ENCODE measurements at regions not wholly inside any gene's neighbourhood (a gene's known extent, or its start where the extent isn't known, plus 50 kb on each side); places are given as distances from the start of the nearest gene placed in this dataset.

DNA sequence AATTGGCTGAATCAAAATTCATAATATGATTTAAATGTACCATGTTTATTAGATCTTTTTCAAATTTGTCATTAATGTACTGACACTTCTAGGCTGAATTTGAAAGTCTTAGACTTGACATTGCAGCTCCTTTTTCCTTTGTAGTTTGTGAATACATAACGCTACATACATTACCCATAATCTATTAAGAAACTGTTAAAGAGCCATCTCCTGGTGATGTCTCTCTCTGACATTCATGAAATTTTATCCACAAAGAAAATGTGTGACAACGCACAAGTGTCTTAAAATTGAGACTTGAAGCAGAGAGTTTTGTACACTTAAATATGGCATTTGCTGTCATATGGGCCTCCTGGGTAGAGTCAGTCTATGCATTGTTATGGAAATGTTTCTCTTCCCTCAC, 320.2 kb upstream of the ARGLU1 start (continued):
- TF ChIP-seq ZBTB33 (CRISPR knock-in tag; IDR thresholded peaks at IDR 0.05) (no peak), FOXA1 (IDR thresholded peaks at IDR 0.05; ENCODE audit: borderline replicate concordance) (no peak), ZNF57 (CRISPR knock-in tag; IDR thresholded peaks at IDR 0.05) (no peak), PTRF (tag; IDR thresholded peaks at IDR 0.05) (no peak), BRCA1 (IDR thresholded peaks at IDR 0.05) (no peak), BRCA1 (CRISPR knock-in tag; IDR thresholded peaks at IDR 0.05) (no peak), KLF16 (IDR thresholded peaks at IDR 0.05) (no peak), POLR2H (tag; IDR thresholded peaks at IDR 0.05; ENCODE audit: low read depth) (no peak)

- in situ Hi-C loops (cut with MboI): no loop called here
- no peak for ATAC-seq
- BruUV-seq (replicated peaks): no TSS peak
- no peak for TF ChIP-seq C11orf30 (IDR thresholded peaks at IDR 0.05; ENCODE audit: low read depth)
- no peak for TF ChIP-seq MED1 (CRISPR knock-in tag; IDR thresholded peaks at IDR 0.05; ENCODE audit: borderline replicate concordance)
- TF ChIP-seq CSDE1 (IDR thresholded peaks at IDR 0.05): no peak
- no peak for TF ChIP-seq MEF2D (tag; conservative IDR thresholded peaks at IDR 0.05; ENCODE audit: low read depth)
- TF ChIP-seq ZNF589 (CRISPR knock-in tag; IDR thresholded peaks at IDR 0.05; ENCODE audit: low read depth): no peak
- TF ChIP-seq, protein P1, sequence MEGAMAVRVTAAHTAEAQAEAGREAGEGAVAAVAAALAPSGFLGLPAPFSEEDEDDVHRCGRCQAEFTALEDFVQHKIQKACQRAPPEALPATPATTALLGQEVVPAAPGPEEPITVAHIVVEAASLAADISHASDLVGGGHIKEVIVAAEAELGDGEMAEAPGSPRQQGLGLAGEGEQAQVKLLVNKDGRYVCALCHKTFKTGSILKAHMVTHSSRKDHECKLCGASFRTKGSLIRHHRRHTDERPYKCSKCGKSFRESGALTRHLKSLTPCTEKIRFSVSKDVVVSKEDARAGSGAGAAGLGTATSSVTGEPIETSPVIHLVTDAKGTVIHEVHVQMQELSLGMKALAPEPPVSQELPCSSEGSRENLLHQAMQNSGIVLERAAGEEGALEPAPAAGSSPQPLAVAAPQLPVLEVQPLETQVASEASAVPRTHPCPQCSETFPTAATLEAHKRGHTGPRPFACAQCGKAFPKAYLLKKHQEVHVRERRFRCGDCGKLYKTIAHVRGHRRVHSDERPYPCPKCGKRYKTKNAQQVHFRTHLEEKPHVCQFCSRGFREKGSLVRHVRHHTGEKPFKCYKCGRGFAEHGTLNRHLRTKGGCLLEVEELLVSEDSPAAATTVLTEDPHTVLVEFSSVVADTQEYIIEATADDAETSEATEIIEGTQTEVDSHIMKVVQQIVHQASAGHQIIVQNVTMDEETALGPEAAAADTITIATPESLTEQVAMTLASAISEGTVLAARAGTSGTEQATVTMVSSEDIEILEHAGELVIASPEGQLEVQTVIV (CRISPR knock-in tag; IDR thresholded peaks at IDR 0.05; ENCODE audit: borderline replicate concordance): no peak
- no peak for TF ChIP-seq E2F4 (CRISPR knock-in tag; IDR thresholded peaks at IDR 0.05; ENCODE audit: low read depth)
Measured at GRCh38 chr13:106887686-106888085, 319.7 kb upstream of the ARGLU1 start.

More at GRCh38 chr13:106887686-106888085, 319.7 kb upstream of the ARGLU1 start:
- H3K36me3 ChIP-seq (ENCODE audit: control insufficient read depth, insufficient read depth, low read length): no peaks in the 10 kb centered on the region
- no peaks in the 10 kb centered on the region for H3K79me2 ChIP-seq (ENCODE audit: control insufficient read depth, insufficient read depth, low read length)
- ChIA-PET CTCF (ENCODE audit: low intra/inter-chr PET ratio) (no interaction called here), POLR2A (no interaction called here)
- no peaks in the 10 kb centered on the region for H4K20me1 ChIP-seq (replicated peaks; ENCODE audit: control insufficient read depth, insufficient read depth, low read length)
- 0% methylated on average over 1 of the region's 2 CpGs for WGBS (ENCODE audit: insufficient coverage, low coverage, missing lambda C conversion rate)
- no peaks in the 10 kb centered on the region for H3K27me3 ChIP-seq (ENCODE audit: control insufficient read depth in 2 of 2, insufficient read depth in 2 of 2, low read length in 2 of 2)
- no peak overlapping the region for H3K27ac ChIP-seq (ENCODE audit: extremely low read depth, low read depth, low read length)
- H3K4me1 ChIP-seq (replicated peaks in 1 of 2; ENCODE audit: control insufficient read depth in 2 of 2, insufficient read depth in 2 of 2, low read length in 2 of 2): no peaks in the 10 kb centered on the region
- FAIRE-seq (no peak), DNase-seq (ENCODE audit: extremely low read depth in 1 of 4, low spot score in 3 of 4) (no peak)
- no peaks in the 10 kb centered on the region for H3K9me3 ChIP-seq (replicated peaks; ENCODE audit: control insufficient read depth, insufficient read depth, low read depth, low read length)
- H3K9ac ChIP-seq (ENCODE audit: insufficient read depth in 1 of 2, low read depth in 2 of 2, low read length in 2 of 2): no peak overlapping the region
- no peak overlapping the region for H3K4me3 ChIP-seq
- intact Hi-C loops (cut with micrococcal nuclease): no loop called here
- no peak overlapping the region for H3K4me2 ChIP-seq (ENCODE audit: insufficient read depth, low read length)
- H3K9me1 ChIP-seq (ENCODE audit: control insufficient read depth, insufficient read depth, low read length): no peaks in the 10 kb centered on the region
- H2AFZ ChIP-seq (ENCODE audit: low read depth, low read length): no peak overlapping the region

Measured in K562 (cell line).